Effector memory CD8-positive, alpha-beta T cell (primary cell): ENCODE measurements at regions not wholly inside any gene's neighbourhood (a gene's known extent, or its start where the extent isn't known, plus 50 kb on each side); places are given as distances from the start of the nearest gene placed in this dataset.

Experiments used
- ATAC-seq: fragments of 150-1000 bp; cut with Tn5 transposase; replicated peaks from 2 replicates; pipeline ENCODE4 v1.10.0; 2021; ENCODE audit warnings: mild to moderate bottlenecking, moderate library complexity
- DNase-seq, 3 experiments: peaks; one replicate each; pipeline ENCODE4 v3.0.0; 2021
- H3K27ac Mint-ChIP-seq, 2 donors: one replicate each; pipeline ENCODE4 v1.8.0; 2022; ENCODE audit warnings: mild to moderate bottlenecking in 2 of 2, mixed read lengths in 2 of 2, moderate library complexity in 2 of 2
- H3K27me3 Mint-ChIP-seq, 2 donors: one replicate each; pipeline ENCODE4 v1.8.0; 2022; ENCODE audit warnings: mixed read lengths in 2 of 2
- H3K36me3 Mint-ChIP-seq: one replicate; pipeline ENCODE4 v1.8.0; 2022; ENCODE audit warnings: mild to moderate bottlenecking, moderate library complexity, mixed read lengths; ENCODE audit not compliant: insufficient read depth
- H3K4me1 Mint-ChIP-seq, 2 donors: one replicate each; pipeline ENCODE4 v1.8.0; 2022; ENCODE audit warnings: low read depth in 2 of 2, mixed read lengths in 2 of 2
- H3K4me3 Mint-ChIP-seq, 2 donors: one replicate each; pipeline ENCODE4 v1.8.0; 2022; ENCODE audit warnings: mild to moderate bottlenecking in 2 of 2, mixed read lengths in 2 of 2, moderate library complexity in 2 of 2
- H3K9me3 Mint-ChIP-seq, 2 donors: one replicate each; pipeline ENCODE4 v1.8.0; 2022; ENCODE audit warnings: mixed read lengths in 2 of 2

DNA sequence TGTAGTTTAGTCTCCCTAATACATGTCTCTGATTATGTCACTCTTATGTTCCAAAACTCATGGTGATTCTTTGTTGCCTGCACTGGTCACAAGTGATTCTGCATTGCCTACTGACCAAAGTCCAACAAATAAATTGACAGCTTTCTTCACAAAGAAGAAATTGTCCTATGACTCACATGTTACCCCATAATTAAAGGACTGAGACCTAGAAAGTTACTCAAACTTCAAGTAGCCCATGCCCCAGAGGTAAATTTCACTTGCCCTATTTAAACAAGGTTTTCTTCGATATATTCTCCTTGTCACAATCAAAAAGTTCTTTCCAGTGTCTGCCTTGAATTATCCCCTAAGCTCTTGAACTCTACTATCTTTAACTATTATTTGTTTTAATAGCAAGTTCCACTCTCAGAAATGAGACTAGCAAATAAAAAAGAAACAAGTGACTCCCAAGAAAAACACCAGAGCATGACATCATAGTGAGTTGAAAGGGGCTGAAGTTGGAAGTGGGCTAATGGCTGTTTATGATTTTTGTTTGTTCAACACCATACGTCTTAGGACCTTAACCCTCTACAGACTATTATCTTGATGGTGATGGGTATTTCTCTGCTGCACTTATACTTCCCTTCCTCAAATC, 94.5 kb upstream of the BLID start:
- Mint-ChIP-seq H3K27ac (no peak overlapping the region), H3K9me3 (no peaks in the 10 kb centered on the region), H3K4me1 (no peaks in the 10 kb centered on the region), H3K36me3 (no peaks in the 10 kb centered on the region), H3K27me3 (peaks cover 9 to 13% of the 10 kb centered on the region in 2 donors), H3K4me3 (no peak overlapping the region)
- no peak for ATAC-seq
- DNase-seq, result no peak

- Mint-ChIP-seq H3K36me3 (no peaks in the 10 kb centered on the region), H3K4me1 (no peaks in the 10 kb centered on the region), H3K27me3 (peaks cover 12 to 20% of the 10 kb centered on the region in 2 donors), H3K9me3 (no peaks in the 10 kb centered on the region), H3K27ac (no peak overlapping the region), H3K4me3 (no peak overlapping the region)
- DNase-seq, result no peak
- ATAC-seq, result no peak
These were observed 93.8 kb upstream of the BLID start for GRCh38 chr11:122209619-122210366.

DNA sequence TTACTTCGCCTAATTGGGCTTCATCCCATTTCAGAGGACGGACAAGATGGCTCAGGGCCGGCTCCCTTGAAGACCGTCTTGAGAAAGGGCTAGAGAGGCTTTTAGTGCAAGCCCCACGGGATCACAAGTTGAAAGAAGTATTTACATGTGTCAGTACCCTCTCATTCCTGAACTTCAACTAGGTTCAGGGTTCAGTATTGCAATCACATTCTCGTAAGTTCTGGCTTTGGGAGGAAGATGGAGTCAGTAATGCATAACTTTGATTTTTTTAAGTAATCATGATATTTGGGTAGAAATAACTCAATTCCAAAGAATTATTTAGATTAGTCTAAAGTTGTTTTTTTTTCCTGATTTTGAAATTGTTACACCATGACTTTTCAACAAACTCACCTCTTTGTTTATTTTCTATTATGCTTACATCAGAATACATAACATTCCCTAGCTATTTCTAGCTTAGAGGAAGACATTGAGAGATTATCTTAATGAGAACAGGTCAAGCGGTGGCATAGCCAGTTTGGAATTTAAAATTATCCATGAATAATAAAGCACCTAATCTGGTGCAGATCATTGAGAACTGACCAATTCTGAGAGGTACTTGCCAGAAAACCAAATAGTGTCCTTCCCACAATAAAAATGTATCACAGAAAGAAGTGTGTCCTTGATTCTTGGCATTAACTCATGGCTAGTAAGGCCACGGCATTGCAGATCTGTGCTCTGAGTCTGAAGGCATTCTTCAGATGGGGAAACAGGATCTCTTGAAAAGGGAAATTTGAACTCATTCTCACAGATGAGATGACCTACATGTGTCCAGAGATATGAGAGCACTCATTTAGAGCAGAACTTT, 92.1 kb upstream of the BLID start:
- H3K4me1 Mint-ChIP-seq, result no peaks in the 10 kb centered on the region
- no peaks in the 10 kb centered on the region for H3K36me3 Mint-ChIP-seq
- H3K27me3 Mint-ChIP-seq, result peaks cover 18 to 37% of the 10 kb centered on the region in 2 donors
- ATAC-seq, result no peak
- DNase-seq, result no peak
- no peak overlapping the region for H3K27ac Mint-ChIP-seq
- H3K9me3 Mint-ChIP-seq, result no peaks in the 10 kb centered on the region
- no peak overlapping the region for H3K4me3 Mint-ChIP-seq

GRCh38 chr11:122207505-122207904, 91.5 kb upstream of the BLID start:
- DNase-seq (no peak), ATAC-seq (no peak)
- peaks cover 24 to 43% of the 10 kb centered on the region in 2 donors for H3K27me3 Mint-ChIP-seq
- H3K4me3 Mint-ChIP-seq, result no peak overlapping the region
- no peak overlapping the region for H3K27ac Mint-ChIP-seq
- H3K36me3 Mint-ChIP-seq, result no peaks in the 10 kb centered on the region
- H3K4me1 Mint-ChIP-seq, result peaks cover 0 to 2% of the 10 kb centered on the region in 2 donors
- H3K9me3 Mint-ChIP-seq, result peaks cover 0 to 4% of the 10 kb centered on the region in 2 donors

GRCh38 chr11:122205036-122205435, 89.0 kb upstream of the BLID start:
- H3K27me3 Mint-ChIP-seq, result peaks cover 32 to 54% of the 10 kb centered on the region in 2 donors
- H3K27ac Mint-ChIP-seq, result no peak overlapping the region
- peaks cover 0 to 7% of the 10 kb centered on the region in 2 donors for H3K9me3 Mint-ChIP-seq
- DNase-seq (no peak), ATAC-seq (no peak)
- no peak overlapping the region for H3K4me3 Mint-ChIP-seq
- H3K4me1 Mint-ChIP-seq, result peaks cover 0 to 2% of the 10 kb centered on the region in 2 donors
- H3K36me3 Mint-ChIP-seq, result no peaks in the 10 kb centered on the region

DNA sequence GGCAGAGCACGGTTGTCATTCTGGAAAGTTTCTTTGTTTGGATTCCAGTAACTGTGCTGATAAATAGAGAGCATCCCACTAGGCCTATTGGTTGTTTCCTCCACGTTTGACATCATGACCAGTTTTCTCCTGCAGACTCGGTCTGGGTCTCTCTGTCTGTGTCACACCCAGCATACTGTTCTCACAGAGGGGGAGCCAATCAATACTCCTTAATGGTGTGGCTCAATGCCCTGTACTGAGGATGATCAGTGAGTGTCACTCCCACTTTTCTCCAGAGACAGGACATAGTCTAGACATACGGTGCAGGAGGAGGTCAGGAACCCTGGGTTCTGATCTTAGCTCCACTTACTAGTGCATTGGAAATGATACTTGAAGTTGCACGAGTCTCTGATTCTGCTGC, 88.2 kb upstream of the BLID start:
- no peak overlapping the region for H3K4me3 Mint-ChIP-seq
- H3K9me3 Mint-ChIP-seq, result peaks cover 0 to 7% of the 10 kb centered on the region in 2 donors
- H3K27me3 Mint-ChIP-seq, result peaks cover 32 to 54% of the 10 kb centered on the region in 2 donors
- no peaks in the 10 kb centered on the region for H3K36me3 Mint-ChIP-seq
- no peak overlapping the region for H3K27ac Mint-ChIP-seq
- H3K4me1 Mint-ChIP-seq, result peaks cover 0 to 2% of the 10 kb centered on the region in 2 donors
- no peak for ATAC-seq
- no peak for DNase-seq

DNA sequence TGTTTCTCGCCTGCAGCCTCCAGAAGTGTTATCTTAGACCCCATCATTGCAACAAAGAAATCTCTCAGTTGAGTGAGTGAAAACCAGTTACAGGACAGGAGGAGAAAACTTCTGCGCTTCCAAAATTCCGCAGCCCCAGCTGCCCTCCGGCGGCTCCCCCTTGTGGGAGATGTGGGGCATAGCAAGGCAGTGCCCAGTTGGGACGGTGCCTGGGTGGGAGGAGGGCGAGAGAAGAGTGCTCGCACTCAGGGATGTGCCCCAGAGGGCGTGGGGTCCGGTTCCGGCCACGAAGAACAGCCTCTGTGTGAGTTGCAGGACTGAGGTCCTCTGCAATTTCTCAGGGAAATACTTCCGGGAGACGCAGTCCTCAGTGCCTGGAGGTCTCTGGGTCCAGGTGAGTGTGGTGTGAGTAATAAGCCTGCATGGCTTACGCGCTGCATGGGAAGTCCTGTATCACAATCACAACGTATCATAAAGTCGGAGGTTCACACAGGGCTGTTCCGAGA, 87.0 kb upstream of the BLID start:
- H3K27me3 Mint-ChIP-seq, result peaks cover 32 to 54% of the 10 kb centered on the region in 2 donors
- no peak overlapping the region for H3K27ac Mint-ChIP-seq
- ATAC-seq (no peak), DNase-seq (no peak)
- H3K36me3 Mint-ChIP-seq, result no peaks in the 10 kb centered on the region
- H3K4me1 Mint-ChIP-seq, result peaks cover 0 to 2% of the 10 kb centered on the region in 2 donors
- H3K4me3 Mint-ChIP-seq, result no peak overlapping the region
- H3K9me3 Mint-ChIP-seq, result peaks cover 0 to 7% of the 10 kb centered on the region in 2 donors

- Mint-ChIP-seq H3K36me3 (no peaks in the 10 kb centered on the region), H3K27me3 (peaks cover 37 to 55% of the 10 kb centered on the region in 2 donors), H3K9me3 (peaks cover 2 to 7% of the 10 kb centered on the region in 2 donors), H3K4me1 (peaks cover 0 to 2% of the 10 kb centered on the region in 2 donors), H3K27ac (no peak overlapping the region), H3K4me3 (no peak overlapping the region)
- no peak for ATAC-seq
- DNase-seq, result no peak
These were observed 86.3 kb upstream of the BLID start for GRCh38 chr11:122202161-122202950.

DNA sequence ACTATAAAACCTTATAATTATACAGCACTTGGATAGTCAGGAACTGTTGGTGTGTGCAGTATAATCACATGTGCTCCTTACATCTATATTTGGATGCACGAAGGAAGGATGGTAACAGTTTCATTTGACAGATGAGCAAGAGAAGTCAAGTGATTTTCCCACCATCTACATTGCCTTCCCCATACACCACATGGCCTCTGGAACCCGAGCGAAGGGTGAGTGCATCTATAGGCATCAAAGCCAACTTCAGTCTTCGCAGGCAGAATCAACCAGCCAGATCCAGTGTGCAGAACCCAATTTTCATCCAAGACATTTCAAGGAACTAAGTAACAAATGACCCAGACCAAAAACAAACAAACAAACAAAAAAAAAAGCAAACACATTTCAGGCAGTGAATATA, 85.1 kb upstream of the BLID start:
- no peak overlapping the region for H3K27ac Mint-ChIP-seq
- H3K36me3 Mint-ChIP-seq, result no peaks in the 10 kb centered on the region
- no peak for DNase-seq
- no peak for ATAC-seq
- H3K9me3 Mint-ChIP-seq, result peaks cover 2 to 7% of the 10 kb centered on the region in 2 donors
- peaks cover 0 to 2% of the 10 kb centered on the region in 2 donors for H3K4me1 Mint-ChIP-seq
- peaks cover 35 to 56% of the 10 kb centered on the region in 2 donors for H3K27me3 Mint-ChIP-seq
- no peak overlapping the region for H3K4me3 Mint-ChIP-seq

DNA sequence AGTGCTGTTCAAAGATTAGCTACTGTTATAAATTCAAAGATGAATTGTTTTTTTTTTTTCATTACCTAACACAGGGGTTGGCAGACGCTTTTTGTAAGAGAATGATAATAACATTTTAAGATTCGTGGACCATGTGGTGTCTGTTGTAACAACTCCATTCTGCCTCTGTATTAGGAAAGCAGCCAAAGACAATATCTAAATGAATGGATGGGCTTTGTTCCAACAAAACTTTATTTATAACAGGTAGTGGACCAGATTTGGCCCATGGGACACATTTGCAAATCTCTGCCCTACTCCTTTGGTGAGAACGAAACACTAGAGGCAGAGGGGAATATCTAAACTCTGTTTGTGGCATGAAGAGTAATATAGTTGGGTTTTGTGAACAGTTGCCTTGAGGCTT, 83.6 kb upstream of the BLID start:
- DNase-seq (no peak), ATAC-seq (no peak)
- H3K4me1 Mint-ChIP-seq, result peaks cover 0 to 2% of the 10 kb centered on the region in 2 donors
- H3K36me3 Mint-ChIP-seq, result no peaks in the 10 kb centered on the region
- H3K27me3 Mint-ChIP-seq, result peaks cover 25 to 41% of the 10 kb centered on the region in 2 donors
- no peak overlapping the region for H3K4me3 Mint-ChIP-seq
- H3K9me3 Mint-ChIP-seq, result peaks cover 2 to 7% of the 10 kb centered on the region in 2 donors
- no peak overlapping the region for H3K27ac Mint-ChIP-seq

GRCh38 chr11:122198291-122198983, 82.4 kb upstream of the BLID start:
- Mint-ChIP-seq H3K4me1 (peaks cover 0 to 2% of the 10 kb centered on the region in 2 donors), H3K4me3 (no peak overlapping the region), H3K9me3 (peaks cover 2 to 7% of the 10 kb centered on the region in 2 donors), H3K27ac (no peak overlapping the region), H3K27me3 (peaks cover 20 to 29% of the 10 kb centered on the region in 2 donors), H3K36me3 (no peaks in the 10 kb centered on the region)
- no peak for ATAC-seq
- no peak for DNase-seq
